Panc1 (cell line): ENCODE measurements at regions not wholly inside any gene's neighbourhood (a gene's known extent, or its start where the extent isn't known, plus 50 kb on each side); places are given as distances from the start of the nearest gene placed in this dataset.

Experiments used
- ATAC-seq: fragments of 200-7000 bp; cut with Tn5 transposase; 2 replicates; pipeline ENCODE4 v1.9.1; 2020; ENCODE audit warnings: mild to moderate bottlenecking, moderate library complexity
- BruUV-seq: library from RNA; stranded (reverse); fragments of 400-500 nt; replicated peaks from 2 replicates; lab custom pipeline; 2021; lab: Mats Ljungman, UMichigan
- CTCF ChIA-PET: fragments of 300-600 bp; sonication (Branson Sonifier 250); formaldehyde crosslinking; loops from one replicate; lab custom pipeline; 2022; ENCODE audit warnings: antibody characterized with exemption; lab: Charles Lee
- POLR2A ChIA-PET: fragments of 300-600 bp; sonication (Branson Sonifier 250); formaldehyde crosslinking; loops from one replicate; lab custom pipeline; 2022; ENCODE audit warnings: antibody characterized with exemption; lab: Charles Lee
- DNase-seq: peaks from one replicate; pipeline ENCODE4 v3.0.0-alpha.2; 2010; ENCODE audit warnings: low read depth, low spot score
- H3K27ac ChIP-seq: 2 replicates; pipeline ENCODE4 v1.5.1; 2011; ENCODE audit warnings: mild to moderate bottlenecking, low read length, inconsistent platforms
- H3K27me3 ChIP-seq: fragments of 200-500 bp; sonication (Bioruptor generic); 2 replicates; pipeline ENCODE4 v1.6.0; 2014; ENCODE audit warnings: low read length, inconsistent platforms; ENCODE audit not compliant: control insufficient read depth, insufficient read depth
- H3K36me3 ChIP-seq: fragments of 200-500 bp; sonication (Bioruptor generic); 2 replicates; pipeline ENCODE4 v1.5.1; 2014; ENCODE audit warnings: inconsistent platforms, mild to moderate bottlenecking, low read length, moderate library complexity; ENCODE audit not compliant: control insufficient read depth, insufficient read depth
- H3K4me1 ChIP-seq: 2 replicates; pipeline ENCODE4 v1.5.1; 2011; ENCODE audit warnings: inconsistent platforms, mild to moderate bottlenecking, low read length, moderate library complexity; ENCODE audit not compliant: control insufficient read depth, insufficient read depth
- H3K4me3 ChIP-seq, 2 experiments: 2 replicates each; pipeline ENCODE4 v1.5.1; 2011 to 2012; ENCODE audit warnings: low read depth in 2 of 2, low read length in 2 of 2, mild to moderate bottlenecking in 2 of 2, inconsistent platforms in 1 of 2, moderate library complexity in 1 of 2
- H3K9me3 ChIP-seq: fragments of 200-500 bp; sonication (Bioruptor generic); 2 replicates; pipeline ENCODE4 v1.5.1; 2014; ENCODE audit warnings: low read depth, mild to moderate bottlenecking, inconsistent platforms, low read length, moderate library complexity; ENCODE audit not compliant: control insufficient read depth, insufficient read depth
- CTCF ChIP-seq: fragments of 450-650 bp; IDR thresholded peaks from 2 replicates; pipeline ENCODE4 v1.5.1; 2017; ENCODE audit warnings: mild to moderate bottlenecking
- POLR2AphosphoS5 ChIP-seq: IDR thresholded peaks from 2 replicates; pipeline ENCODE4 v1.6.1; 2012; ENCODE audit warnings: mild to moderate bottlenecking, low read depth, low read length, moderate library complexity
- REST ChIP-seq, 2 experiments: IDR thresholded peaks; 2 replicates each; pipeline ENCODE4 v1.6.1; 2011 to 2012; ENCODE audit warnings: low read depth in 2 of 2, control low read depth in 1 of 2, low read length in 1 of 2, mild to moderate bottlenecking in 1 of 2, moderate library complexity in 1 of 2; ENCODE audit not compliant: insufficient read depth in 1 of 2
- SIN3A ChIP-seq: IDR thresholded peaks from 2 replicates; pipeline ENCODE4 v1.6.1; 2012; ENCODE audit warnings: low read depth, mild to moderate bottlenecking, low read length, moderate library complexity, borderline replicate concordance; ENCODE audit not compliant: insufficient read depth
- TCF7L2 ChIP-seq: IDR thresholded peaks from 2 replicates; pipeline ENCODE4 v1.6.1; 2011; ENCODE audit warnings: mild to moderate bottlenecking, low read depth, low read length, inconsistent platforms
- in situ Hi-C: cut with HindIII; loops from 2 replicates; pipeline ENCODE4 v1.10.0; 2016; ENCODE audit warnings: low sequenced_read_pairs, low pct_unique_long_range_greater_than_20kb
- intact Hi-C: fragments of 100-400 bp; cut with micrococcal nuclease; formaldehyde crosslinking; loops from one replicate; pipeline ENCODE4 v1.10.0; 2022; ENCODE audit not compliant: unreplicated experiment

GRCh38 chr5:142432369-142432863 is 107.6 kb upstream of the SPRY4 start:
- POLR2A ChIA-PET = no interaction called here
- intact Hi-C loops = no loop called here
- Histone ChIP-seq H3K9me3 (no peaks in the 10 kb centered on the region), H3K27ac (no peak overlapping the region), H3K36me3 (no peaks in the 10 kb centered on the region), H3K4me3 (no peak overlapping the region), H3K27me3 (no peaks in the 10 kb centered on the region), H3K4me1 (no peaks in the 10 kb centered on the region)
- no peak for TF ChIP-seq TCF7L2
- TF ChIP-seq REST (IDR thresholded peaks at IDR 0.05; ENCODE audit: insufficient read depth in 1 of 2, low read depth in 2 of 2, low read length in 1 of 2) = no peak
- TF ChIP-seq CTCF = no peak
- TF ChIP-seq SIN3A = no peak
- no peak for TF ChIP-seq POLR2AphosphoS5
- ATAC-seq (no peak), DNase-seq (no peak)
- BruUV-seq = no TSS peak
- CTCF ChIA-PET = no interaction called here
- in situ Hi-C loops = no loop called here

GRCh38 chr5:142428773-142429473 is 104.1 kb upstream of the SPRY4 start:
- no peak overlapping the region for H3K27ac ChIP-seq
- TF ChIP-seq CTCF (no peak), TCF7L2 (no peak), REST (IDR thresholded peaks at IDR 0.05; ENCODE audit: insufficient read depth in 1 of 2, low read depth in 2 of 2, low read length in 1 of 2) (no peak), POLR2AphosphoS5 (no peak), SIN3A (no peak)
- no peaks in the 10 kb centered on the region for H3K36me3 ChIP-seq
- no peaks in the 10 kb centered on the region for H3K27me3 ChIP-seq
- H3K4me3 ChIP-seq = no peak overlapping the region
- in situ Hi-C loops (no loop called here), intact Hi-C loops (no loop called here)
- BruUV-seq = no TSS peak
- no peaks in the 10 kb centered on the region for H3K9me3 ChIP-seq
- no peak for ATAC-seq
- CTCF ChIA-PET = no interaction called here
- H3K4me1 ChIP-seq = no peaks in the 10 kb centered on the region
- no peak for DNase-seq
- POLR2A ChIA-PET = no interaction called here
